ENCODE measurements at regions not wholly inside any gene's neighbourhood (a gene's known extent, or its start where the extent isn't known, plus 50 kb on each side); places are given as distances from the start of the nearest gene placed in this dataset.
A peak's percentile ranks its signal among the peaks of the same experiment; 100 is the strongest.

- Mint-ChIP-seq H3K4me3 (ENCODE audit: unreplicated experiment) (no peak overlapping the region), H3K4me1 (ENCODE audit: unreplicated experiment) (no peaks in the 10 kb centered on the region), H3K27ac (ENCODE audit: unreplicated experiment) (no peak overlapping the region), H3K27me3 (ENCODE audit: unreplicated experiment) (no peaks in the 10 kb centered on the region), H3K9me3 (ENCODE audit: unreplicated experiment) (peaks cover 25% of the 10 kb centered on the region), H3K36me3 (ENCODE audit: unreplicated experiment) (no peaks in the 10 kb centered on the region)
- no peak for DNase-seq (ENCODE audit: extremely low spot score, unreplicated experiment)
- no peak for TF ChIP-seq CTCF (IDR thresholded peaks at IDR 0.05)
Measured at GRCh38 chr14:37974421-37974820, 233.3 kb upstream of the SSTR1 start.

GRCh38 chr14:37977481-37977880, 230.2 kb upstream of the SSTR1 start:
- no peak for TF ChIP-seq CTCF (IDR thresholded peaks at IDR 0.05)
- Mint-ChIP-seq H3K27me3 (ENCODE audit: unreplicated experiment) (no peaks in the 10 kb centered on the region), H3K27ac (ENCODE audit: unreplicated experiment) (no peak overlapping the region), H3K9me3 (ENCODE audit: unreplicated experiment) (peaks cover 48% of the 10 kb centered on the region), H3K4me3 (ENCODE audit: unreplicated experiment) (no peak overlapping the region), H3K4me1 (ENCODE audit: unreplicated experiment) (no peaks in the 10 kb centered on the region), H3K36me3 (ENCODE audit: unreplicated experiment) (no peaks in the 10 kb centered on the region)
- DNase-seq (ENCODE audit: extremely low spot score, unreplicated experiment) = no peak

- no peak for DNase-seq (ENCODE audit: extremely low spot score, unreplicated experiment)
- no peak overlapping the region for H3K4me3 Mint-ChIP-seq (ENCODE audit: unreplicated experiment)
- peaks cover 15% of the 10 kb centered on the region for H3K9me3 Mint-ChIP-seq (ENCODE audit: unreplicated experiment)
- no peaks in the 10 kb centered on the region for H3K27me3 Mint-ChIP-seq (ENCODE audit: unreplicated experiment)
- H3K36me3 Mint-ChIP-seq (ENCODE audit: unreplicated experiment) = no peaks in the 10 kb centered on the region
- TF ChIP-seq CTCF (IDR thresholded peaks at IDR 0.05) = peak; percentile 50
- no peaks in the 10 kb centered on the region for H3K4me1 Mint-ChIP-seq (ENCODE audit: unreplicated experiment)
- H3K27ac Mint-ChIP-seq (ENCODE audit: unreplicated experiment) = no peak overlapping the region
Measured at GRCh38 chr14:37985826-37986470, 221.8 kb upstream of the SSTR1 start.

- no peak for DNase-seq (ENCODE audit: extremely low spot score, unreplicated experiment)
- H3K27me3 Mint-ChIP-seq (ENCODE audit: unreplicated experiment) = no peaks in the 10 kb centered on the region
- H3K9me3 Mint-ChIP-seq (ENCODE audit: unreplicated experiment) = no peaks in the 10 kb centered on the region
- H3K36me3 Mint-ChIP-seq (ENCODE audit: unreplicated experiment) = no peaks in the 10 kb centered on the region
- no peak overlapping the region for H3K4me3 Mint-ChIP-seq (ENCODE audit: unreplicated experiment)
- H3K4me1 Mint-ChIP-seq (ENCODE audit: unreplicated experiment) = no peaks in the 10 kb centered on the region
- no peak for TF ChIP-seq CTCF (IDR thresholded peaks at IDR 0.05)
- no peak overlapping the region for H3K27ac Mint-ChIP-seq (ENCODE audit: unreplicated experiment)
Measured at GRCh38 chr14:37988472-37988871, 219.2 kb upstream of the SSTR1 start.

- no peak for TF ChIP-seq CTCF (IDR thresholded peaks at IDR 0.05)
- H3K27ac Mint-ChIP-seq (ENCODE audit: unreplicated experiment) = no peak overlapping the region
- no peak for DNase-seq (ENCODE audit: extremely low spot score, unreplicated experiment)
- H3K4me1 Mint-ChIP-seq (ENCODE audit: unreplicated experiment) = no peaks in the 10 kb centered on the region
- H3K27me3 Mint-ChIP-seq (ENCODE audit: unreplicated experiment) = no peaks in the 10 kb centered on the region
- H3K36me3 Mint-ChIP-seq (ENCODE audit: unreplicated experiment) = no peaks in the 10 kb centered on the region
- peaks cover 4% of the 10 kb centered on the region for H3K9me3 Mint-ChIP-seq (ENCODE audit: unreplicated experiment)
- H3K4me3 Mint-ChIP-seq (ENCODE audit: unreplicated experiment) = no peak overlapping the region
Measured at GRCh38 chr14:37991027-37991426, 216.7 kb upstream of the SSTR1 start.

All from osteocyte (in vitro differentiated cells).